HL-60 (cell line): ENCODE measurements at regions not wholly inside any gene's neighbourhood (a gene's known extent, or its start where the extent isn't known, plus 50 kb on each side); places are given as distances from the start of the nearest gene placed in this dataset.

Experiments
- DNase-seq, 2 experiments: peaks; one replicate each; pipeline ENCODE4 v3.0.0-alpha.2; 2010 to 2020; ENCODE audit warnings: low read depth in 1 of 2, low spot score in 1 of 2
- H3K27ac ChIP-seq: fragments of 250-450 bp; sonication (Bioruptor Pico); replicated peaks from 2 replicates; pipeline ENCODE4 v1.5.1; 2020; ENCODE audit warnings: mild to moderate bottlenecking, moderate library complexity
- H3K27me3 ChIP-seq: fragments of 250-450 bp; sonication (Bioruptor Pico); 2 replicates; pipeline ENCODE4 v1.5.1; 2021; ENCODE audit warnings: mild to moderate bottlenecking, moderate library complexity; ENCODE audit not compliant: insufficient read depth, poor library complexity, severe bottlenecking
- H3K4me3 ChIP-seq: replicated peaks from 2 replicates; pipeline ENCODE4 v1.5.1; 2011; ENCODE audit warnings: mild to moderate bottlenecking, control low read depth, low read length; ENCODE audit not compliant: insufficient read depth
- CTCF ChIP-seq: IDR thresholded peaks from one replicate; pipeline ENCODE4 v1.5.1; 2011; ENCODE audit warnings: low read length, control low read depth, inconsistent platforms; ENCODE audit not compliant: insufficient read depth
- GABPA ChIP-seq: IDR thresholded peaks from 2 replicates; pipeline ENCODE4 v1.6.1; 2012; ENCODE audit warnings: low read depth
- POLR2AphosphoS5 ChIP-seq: IDR thresholded peaks from 2 replicates; pipeline ENCODE4 v1.6.1; 2012; ENCODE audit warnings: low read depth
- REST ChIP-seq: IDR thresholded peaks from 2 replicates; pipeline ENCODE4 v1.6.1; 2012; ENCODE audit warnings: low read depth; ENCODE audit not compliant: insufficient replicate concordance
- SPI1 ChIP-seq: IDR thresholded peaks from 2 replicates; pipeline ENCODE4 v1.6.1; 2012; ENCODE audit warnings: low read depth, mild to moderate bottlenecking, borderline replicate concordance

- DNase-seq = no peak
These were observed 129.9 kb upstream of the RIPOR2 start for GRCh38 chr6:25065666-25066065.

GRCh38 chr6:25066593-25066992 lies 130.8 kb upstream of the RIPOR2 start:
- Histone ChIP-seq H3K27ac (no peak overlapping the region), H3K4me3 (no peak overlapping the region), H3K27me3 (no peaks in the 10 kb centered on the region)
- DNase-seq = no peak
- TF ChIP-seq CTCF (no peak), GABPA (no peak), POLR2AphosphoS5 (no peak), REST (no peak)

More at GRCh38 chr6:25065666-25066065, 129.9 kb upstream of the RIPOR2 start:
- no peak overlapping the region for H3K4me3 ChIP-seq
- H3K27ac ChIP-seq = no peak overlapping the region
- TF ChIP-seq SPI1 (no peak), POLR2AphosphoS5 (no peak), CTCF (no peak), REST (no peak), GABPA (no peak)
- H3K27me3 ChIP-seq = no peaks in the 10 kb centered on the region

- Histone ChIP-seq H3K27me3 (no peaks in the 10 kb centered on the region), H3K4me3 (no peak overlapping the region), H3K27ac (no peak overlapping the region)
- no peak for DNase-seq
- TF ChIP-seq REST (no peak), SPI1 (no peak), GABPA (no peak), POLR2AphosphoS5 (no peak), CTCF (no peak)
These were observed 133.1 kb upstream of the RIPOR2 start for GRCh38 chr6:25068866-25069265.
